ENCODE measurements at regions not wholly inside any gene's neighbourhood (a gene's known extent, or its start where the extent isn't known, plus 50 kb on each side); places are given as distances from the start of the nearest gene placed in this dataset.

GRCh38 chr10:60728056-60728455, 50.2 kb upstream of the CDK1 start:
- H3K4me1 ChIP-seq, result peaks cover 0 to 6% (median 2%) of the 10 kb centered on the region in 4 donors
- in situ Hi-C loops (cut with MboI; ENCODE audit: low pct_ligation_motif_present in 1 of 4, low pct_unique_long_range_greater_than_20kb in 1 of 4, low sequenced_read_pairs in 3 of 4) (no loop called here), intact Hi-C loops (cut with DNase I; ENCODE audit: low total_unique reads) (no loop called here)
- no peaks in the 10 kb centered on the region for H3K9me3 ChIP-seq
- peaks cover 6% of the 10 kb centered on the region for H3K27me3 ChIP-seq
- TF ChIP-seq POLR2A (IDR thresholded peaks at IDR 0.05), result no peak
- TF ChIP-seq EP300 (IDR thresholded peaks at IDR 0.05; ENCODE audit: low read depth), result no peak
- no peak for TF ChIP-seq CTCF (IDR thresholded peaks at IDR 0.05)
- 65 to 77% methylated on average over 5 of the region's 5 CpGs for WGBS, 2 donors (ENCODE audit: low coverage in 1 of 2)
- H3K27ac ChIP-seq, result no peak overlapping the region
- DNase-seq, result no peak
- H3K4me3 ChIP-seq, result no peak overlapping the region
- no peaks in the 10 kb centered on the region for H3K36me3 ChIP-seq

- no peak overlapping the region for H3K4me3 ChIP-seq
- no peaks in the 10 kb centered on the region for H3K9me3 ChIP-seq
- DNase-seq, result no peak
- intact Hi-C loops (cut with DNase I; ENCODE audit: low total_unique reads), result no loop called here
- in situ Hi-C loops (cut with MboI; ENCODE audit: low pct_ligation_motif_present in 1 of 4, low pct_unique_long_range_greater_than_20kb in 1 of 4, low sequenced_read_pairs in 3 of 4), result no loop called here
- H3K4me1 ChIP-seq, result peaks cover 0 to 5% (median 0%) of the 10 kb centered on the region in 4 donors
- H3K27me3 ChIP-seq, result no peaks in the 10 kb centered on the region
- no peak overlapping the region for H3K27ac ChIP-seq
- TF ChIP-seq EP300 (IDR thresholded peaks at IDR 0.05; ENCODE audit: low read depth) (no peak), POLR2AphosphoS5 (IDR thresholded peaks at IDR 0.05) (no peak), POLR2A (IDR thresholded peaks at IDR 0.05) (no peak), CTCF (IDR thresholded peaks at IDR 0.05) (no peak)
- H3K36me3 ChIP-seq, result no peaks in the 10 kb centered on the region
Measured at GRCh38 chr10:60726257-60726656, 52.0 kb upstream of the CDK1 start.

GRCh38 chr10:60722623-60723022, 55.7 kb upstream of the CDK1 start:
- H3K9me3 ChIP-seq, result no peaks in the 10 kb centered on the region
- H3K27ac ChIP-seq, result no peak overlapping the region
- TF ChIP-seq CTCF (IDR thresholded peaks at IDR 0.05) (no peak), EP300 (IDR thresholded peaks at IDR 0.05; ENCODE audit: low read depth) (no peak), POLR2A (IDR thresholded peaks at IDR 0.05) (no peak), POLR2AphosphoS5 (IDR thresholded peaks at IDR 0.05) (no peak)
- no peaks in the 10 kb centered on the region for H3K27me3 ChIP-seq
- no peaks in the 10 kb centered on the region for H3K36me3 ChIP-seq
- intact Hi-C loops (cut with DNase I; ENCODE audit: low total_unique reads), result no loop called here
- 74 to 95% methylated on average over 3 of the region's 3 CpGs for WGBS, 2 donors (ENCODE audit: low coverage in 1 of 2)
- no peak for DNase-seq
- no peak overlapping the region for H3K4me3 ChIP-seq
- no peaks in the 10 kb centered on the region for H3K4me1 ChIP-seq
- in situ Hi-C loops (cut with MboI; ENCODE audit: low pct_ligation_motif_present in 1 of 4, low pct_unique_long_range_greater_than_20kb in 1 of 4, low sequenced_read_pairs in 3 of 4), result no loop called here

- TF ChIP-seq EP300 (IDR thresholded peaks at IDR 0.05; ENCODE audit: low read depth), result no peak
- no peak for TF ChIP-seq CTCF (IDR thresholded peaks at IDR 0.05)
- no peak for TF ChIP-seq POLR2A (IDR thresholded peaks at IDR 0.05)
- no peak for TF ChIP-seq POLR2AphosphoS5 (IDR thresholded peaks at IDR 0.05)
- Histone ChIP-seq H3K36me3 (no peaks in the 10 kb centered on the region), H3K9me3 (no peaks in the 10 kb centered on the region), H3K4me3 (no peak overlapping the region), H3K4me1 (no peaks in the 10 kb centered on the region), H3K27me3 (no peaks in the 10 kb centered on the region), H3K27ac (no peak overlapping the region)
- in situ Hi-C loops (cut with MboI; ENCODE audit: low pct_ligation_motif_present in 1 of 4, low pct_unique_long_range_greater_than_20kb in 1 of 4, low sequenced_read_pairs in 3 of 4) (no loop called here), intact Hi-C loops (cut with DNase I; ENCODE audit: low total_unique reads) (no loop called here)
- 45 to 50% methylated on average over 1 of the region's 1 CpG for WGBS, 2 donors (ENCODE audit: low coverage in 1 of 2)
- DNase-seq, result no peak
Measured at GRCh38 chr10:60719721-60720120, 58.6 kb upstream of the CDK1 start.
